GM19239 (cell line): ENCODE measurements at regions not wholly inside any gene's neighbourhood (a gene's known extent, or its start where the extent isn't known, plus 50 kb on each side); places are given as distances from the start of the nearest gene placed in this dataset.
A peak's percentile ranks its signal among the peaks of the same experiment; 100 is the strongest.

Source experiments
- DNase-seq: peaks from one replicate; pipeline ENCODE4 v3.0.0; 2011; ENCODE audit warnings: low spot score; ENCODE audit not compliant: insufficient read length
- FAIRE-seq: peaks from 2 replicates; lab custom pipeline; 2011; peaks lifted over from hg19 to GRCh38; lab: Jason Lieb, UNC

DNA sequence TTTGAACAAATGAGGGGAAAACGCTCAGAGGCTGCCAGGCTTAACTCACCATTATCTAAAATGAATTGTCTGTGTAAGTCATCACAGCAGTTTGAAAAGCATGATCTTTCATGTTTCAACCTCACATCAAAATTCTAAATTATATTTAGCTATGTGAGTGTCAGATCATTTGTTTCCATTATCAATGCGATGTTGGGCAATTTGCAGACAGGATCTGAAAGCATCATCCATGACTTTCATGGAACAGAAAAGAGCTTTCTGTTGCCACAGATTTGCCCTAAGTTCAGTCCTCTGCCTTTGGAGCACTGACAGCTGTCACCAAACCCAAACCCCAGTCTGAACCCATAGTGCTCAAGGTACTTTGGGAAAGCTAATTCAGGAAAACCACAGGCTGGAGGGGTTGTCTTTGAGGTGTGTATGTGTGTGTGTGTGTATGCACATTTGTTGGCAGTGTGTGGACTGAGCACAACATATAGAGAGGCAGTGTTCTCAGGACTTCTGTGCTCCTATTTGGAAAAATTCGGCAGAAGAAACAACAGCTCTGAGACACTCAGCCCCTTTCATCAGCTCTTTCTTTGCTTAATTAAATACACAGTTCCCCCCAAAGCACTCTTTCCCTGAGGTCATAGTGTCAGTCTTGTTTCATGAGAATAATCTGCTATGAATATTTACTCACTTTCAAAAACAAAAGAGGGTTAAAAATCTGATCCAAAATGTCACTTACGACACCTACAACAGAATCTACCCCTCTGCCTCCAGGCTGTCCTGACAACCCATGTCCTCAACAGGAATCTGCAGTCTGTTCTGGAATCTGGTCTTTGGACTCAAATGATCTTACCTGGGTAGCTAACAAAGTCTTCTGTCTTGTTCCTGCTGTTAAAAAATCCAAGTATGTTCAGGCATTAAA, 188.5 kb upstream of the KLF14 start:
- FAIRE-seq (no peak), DNase-seq (no peak)

DNA sequence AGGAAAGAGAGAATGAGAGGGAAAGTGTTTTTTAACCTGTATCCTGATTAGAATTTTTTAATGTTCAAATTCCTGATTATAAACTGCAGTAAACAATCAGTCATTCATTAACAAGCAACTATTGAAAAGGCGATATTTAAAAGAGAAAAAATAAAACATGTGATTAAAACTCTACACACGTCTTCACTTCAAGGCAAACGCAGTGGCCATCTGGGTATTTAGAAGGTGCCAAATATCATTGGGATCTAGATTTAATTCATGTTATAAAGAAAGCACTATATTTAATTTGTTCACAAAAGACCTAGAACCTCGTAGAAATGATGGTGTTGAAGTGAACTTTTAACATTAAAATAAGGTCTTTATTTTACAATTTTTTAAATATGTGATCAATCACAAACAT, 189.4 kb upstream of the KLF14 start:
- FAIRE-seq, result no peak

DNA sequence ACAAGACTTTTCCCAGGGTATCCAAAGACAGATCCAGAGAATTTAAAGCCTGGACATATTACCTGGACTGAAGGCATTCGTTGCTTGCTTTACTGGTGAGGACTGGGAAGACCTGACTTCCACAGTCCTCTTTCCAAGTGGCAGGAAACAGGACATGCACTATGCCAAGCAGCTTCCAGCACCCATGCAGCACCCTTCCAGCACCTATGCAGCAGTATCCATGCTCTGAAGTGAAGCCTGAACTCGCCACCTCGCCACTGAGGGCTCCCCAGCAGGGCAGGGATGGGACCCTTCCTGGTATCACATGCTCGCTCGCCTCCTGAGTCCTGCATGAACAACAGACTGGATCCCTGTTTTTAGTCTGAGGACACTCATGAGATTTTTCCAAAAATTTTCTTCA, 189.9 kb upstream of the KLF14 start:
- DNase-seq (no peak), FAIRE-seq (no peak)

More for the DNA sequence above, 189.4 kb upstream of the KLF14 start:
- DNase-seq, result no peak

DNA sequence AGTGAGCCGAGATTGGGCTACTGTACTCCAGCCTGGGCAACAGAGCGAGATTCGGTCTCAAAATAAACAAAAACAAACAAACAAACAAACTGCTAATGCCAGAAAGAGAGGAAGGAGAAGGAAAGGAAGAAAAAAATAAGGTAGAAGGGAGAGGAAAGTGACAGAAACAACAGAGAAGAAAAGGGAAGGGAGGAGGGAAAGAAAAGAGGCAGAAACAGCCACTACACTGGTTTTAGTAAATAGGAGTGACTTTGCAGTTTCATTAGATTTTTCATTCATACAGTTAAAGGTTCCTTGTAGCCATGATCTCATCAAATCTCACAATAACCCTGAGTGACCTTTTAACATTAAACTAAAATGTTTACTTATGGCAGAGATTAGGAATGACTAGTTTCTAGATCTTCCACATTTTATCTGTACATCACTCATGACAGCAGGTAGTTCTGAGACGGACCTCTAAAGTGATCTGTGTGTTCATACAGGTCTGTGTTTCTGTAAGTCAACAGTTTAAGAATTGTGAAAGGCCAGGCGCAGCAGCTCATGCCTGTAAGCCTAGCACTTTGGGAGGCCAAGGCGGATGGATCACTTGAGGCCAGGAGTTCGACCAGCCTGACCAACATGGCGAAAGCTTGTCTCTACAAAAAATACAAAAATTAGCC, 191.3 kb upstream of the KLF14 start:
- DNase-seq (no peak), FAIRE-seq (no peak)

DNA sequence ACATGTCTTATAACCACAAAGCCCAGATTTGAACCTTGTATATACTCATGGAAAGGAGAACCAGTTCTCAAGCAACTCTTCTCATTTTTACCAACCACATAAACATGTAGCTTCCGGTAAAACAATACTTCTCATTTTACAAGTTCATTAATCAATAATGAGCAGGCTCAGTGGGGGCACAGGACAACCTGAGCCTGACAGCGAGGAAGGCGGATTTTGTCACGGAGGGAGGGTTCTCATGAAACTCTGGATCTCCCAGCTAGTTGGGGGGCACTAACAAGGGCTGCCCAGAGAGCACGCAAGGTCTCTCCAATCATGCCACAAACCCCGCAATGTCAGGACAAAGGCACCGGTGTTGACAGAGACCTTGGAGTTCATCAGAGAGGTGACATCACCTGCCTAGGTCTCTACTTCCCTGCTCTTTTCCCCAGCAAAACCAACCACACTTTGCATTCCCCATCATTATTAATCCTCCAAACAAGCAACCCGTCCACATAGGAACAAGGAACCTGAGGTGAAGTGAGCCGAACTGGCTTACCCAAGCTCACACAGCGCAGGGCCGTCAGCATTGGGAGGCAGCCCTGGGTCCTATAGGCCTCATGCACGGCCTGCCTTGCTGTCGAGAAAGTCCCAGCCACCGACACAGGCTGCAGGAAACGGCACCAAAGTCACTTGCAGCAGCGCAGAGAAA, 192.1 kb upstream of the KLF14 start:
- FAIRE-seq (no peak), DNase-seq (no peak)

DNA sequence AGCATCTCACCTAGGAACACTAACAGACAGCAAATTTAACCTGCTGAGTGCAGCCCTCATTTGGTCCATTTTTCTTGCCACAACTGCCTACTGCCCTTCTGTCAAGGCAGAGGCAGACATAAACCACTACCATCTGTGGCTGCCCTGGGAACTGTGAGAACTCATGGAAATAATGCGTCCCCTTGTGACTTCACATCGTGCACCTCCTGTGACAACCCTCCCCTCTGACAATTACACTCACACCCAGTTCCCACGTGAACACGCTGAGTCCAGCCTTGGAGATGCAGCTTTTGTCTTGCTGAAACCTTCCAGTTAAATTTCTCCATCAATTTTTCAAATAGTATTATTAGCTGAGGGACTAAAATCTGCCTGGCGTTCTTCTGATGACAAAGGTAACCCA, 193.1 kb upstream of the KLF14 start:
- FAIRE-seq (no peak), DNase-seq (no peak)

DNA sequence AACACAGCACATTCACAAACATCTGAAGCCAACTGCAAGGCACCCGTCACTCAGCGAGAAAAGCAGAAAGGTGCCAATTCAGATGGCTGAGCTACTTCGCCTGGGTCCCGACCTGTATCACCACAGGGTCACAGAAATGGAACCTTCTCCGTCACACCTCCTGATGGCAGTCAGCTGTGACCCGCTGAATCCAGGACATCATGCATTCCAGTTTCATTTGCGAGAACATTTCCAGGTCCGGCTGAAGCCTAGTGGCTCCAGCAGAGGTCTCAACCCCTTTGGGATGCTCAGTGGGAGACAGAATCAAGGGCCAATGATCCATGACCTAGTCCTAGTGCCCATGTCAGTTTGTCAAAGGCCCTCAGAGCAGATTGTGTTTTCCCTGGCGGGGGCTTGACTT, 193.6 kb upstream of the KLF14 start:
- FAIRE-seq, result no peak
- no peak for DNase-seq

DNA sequence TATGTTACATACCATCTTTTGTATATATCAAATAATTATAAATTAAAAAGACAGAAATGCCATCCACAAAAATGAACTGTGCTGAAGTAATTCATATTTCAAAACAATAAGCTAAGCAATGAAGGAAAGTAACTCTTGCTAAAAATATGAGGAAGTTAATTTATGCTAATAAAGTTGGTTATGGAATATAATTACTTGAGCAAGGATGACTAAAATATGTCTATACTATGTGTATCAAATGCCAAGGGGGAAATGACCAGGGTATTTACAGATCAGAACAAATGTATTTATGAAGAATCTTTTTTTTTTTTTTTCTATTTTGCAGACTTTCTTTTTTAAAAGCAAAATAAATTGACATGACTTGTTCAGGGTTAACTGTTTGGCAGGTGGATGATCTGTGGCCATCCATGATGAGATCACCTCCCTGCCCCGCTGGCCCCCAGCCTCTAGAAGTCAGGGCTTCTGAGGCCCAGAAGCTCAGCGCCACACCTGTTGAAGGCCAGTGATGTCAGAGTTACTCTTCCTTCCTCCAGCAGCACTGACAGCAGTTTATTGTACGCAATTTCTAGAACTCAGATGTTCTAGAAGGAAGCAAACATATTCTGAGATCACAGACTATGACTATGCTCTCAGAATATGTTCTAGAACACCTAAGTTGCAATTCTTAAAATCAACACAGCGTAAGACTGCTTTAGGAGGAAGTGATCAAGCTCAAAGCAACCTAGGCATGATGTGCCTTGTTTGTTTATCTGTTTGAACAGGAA, 196.1 kb upstream of the KLF14 start:
- FAIRE-seq, result peak; percentile 11
- DNase-seq, result no peak

DNA sequence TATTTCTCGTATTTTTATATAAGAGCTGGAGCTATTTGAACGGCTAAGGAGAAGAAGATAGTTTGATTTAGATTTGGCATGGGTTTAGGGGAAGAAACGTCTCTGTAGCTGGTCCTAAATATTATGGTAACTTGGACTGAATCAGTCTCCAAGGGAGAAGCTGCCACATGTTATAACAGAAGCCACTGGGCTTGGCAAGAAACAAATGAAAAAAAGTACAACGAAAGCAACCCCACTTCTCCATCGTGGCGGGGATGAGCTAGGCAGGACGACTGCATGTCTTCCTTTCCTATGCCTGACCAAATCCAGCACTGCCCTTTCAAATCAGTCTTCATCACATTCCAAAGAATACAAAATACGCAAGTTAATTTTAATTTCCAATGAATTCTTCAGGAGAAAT, 196.7 kb upstream of the KLF14 start:
- FAIRE-seq, result no peak

DNA sequence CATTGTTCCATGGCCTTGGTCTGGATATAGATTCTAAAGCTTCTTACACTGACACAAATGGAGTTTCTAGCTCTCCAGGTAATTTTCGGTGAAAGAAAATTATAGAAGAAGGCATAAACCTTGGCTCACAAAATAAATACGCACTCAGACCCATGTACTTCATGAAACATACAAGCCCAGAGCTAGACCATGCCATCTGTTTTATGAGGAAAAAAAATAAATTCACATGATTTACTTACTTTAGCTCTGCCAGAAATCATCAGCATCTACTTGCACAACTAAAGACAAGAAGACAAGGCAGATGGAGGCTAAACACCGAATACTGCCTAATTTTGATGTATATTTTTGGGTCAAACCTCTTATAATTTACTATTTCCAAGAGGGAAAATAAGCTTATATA, 197.4 kb upstream of the KLF14 start:
- DNase-seq, result no peak
- FAIRE-seq, result no peak

More for the DNA sequence above, 196.7 kb upstream of the KLF14 start:
- DNase-seq, result no peak

DNA sequence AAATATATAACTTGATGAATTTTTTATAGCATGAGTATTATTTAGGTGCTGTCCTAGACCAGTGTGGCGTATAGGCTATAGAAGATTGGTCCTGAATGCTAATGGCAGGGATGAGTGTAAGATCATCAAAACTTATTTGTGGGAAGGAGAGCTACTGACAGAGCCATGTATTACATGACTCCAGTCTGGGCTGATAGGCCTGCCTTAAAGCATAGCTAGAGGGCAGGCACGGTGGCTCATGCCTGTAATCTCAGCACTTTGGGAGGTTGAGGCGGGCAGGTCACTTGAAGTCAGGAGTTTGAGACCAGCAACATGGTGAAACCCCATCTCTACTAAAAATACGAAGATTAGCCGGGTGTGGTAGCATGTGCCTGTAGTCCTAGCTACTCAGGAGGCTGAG, 198.1 kb upstream of the KLF14 start:
- FAIRE-seq, result no peak

DNA sequence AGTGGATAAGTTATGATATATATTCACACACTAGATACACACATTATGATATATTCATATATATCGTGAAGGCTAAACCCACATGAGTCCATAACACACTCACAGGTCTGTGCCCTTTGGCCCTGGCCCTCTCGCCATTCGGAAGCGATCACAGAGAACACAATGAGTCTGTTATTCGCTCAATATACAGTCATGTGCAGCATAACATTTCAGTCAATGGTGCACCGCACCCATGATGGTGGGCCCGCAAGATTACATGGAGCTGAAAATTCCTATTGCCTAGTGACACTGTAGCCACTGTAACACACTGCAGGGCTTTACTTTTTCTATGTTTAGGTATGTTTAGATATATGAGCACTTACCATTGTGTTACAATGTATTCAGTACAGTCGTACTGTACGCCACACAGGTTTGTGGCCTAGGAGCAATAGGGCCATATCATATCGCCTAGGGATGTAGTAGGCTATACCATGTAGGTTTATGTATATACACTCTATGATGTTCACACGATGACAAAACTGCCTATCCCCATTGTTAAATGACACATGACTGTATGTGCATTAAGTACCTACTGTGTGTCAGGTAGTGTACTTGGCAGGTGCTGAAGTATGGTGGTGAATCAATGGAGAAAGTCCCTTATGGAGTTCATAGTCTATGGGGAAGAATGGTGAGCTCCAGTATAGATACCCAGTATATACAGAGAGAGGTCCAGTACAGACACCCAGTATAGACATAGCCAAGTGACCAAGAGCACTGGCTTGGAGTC, 198.8 kb upstream of the KLF14 start:
- DNase-seq (no peak), FAIRE-seq (no peak)

More for the DNA sequence above, 198.1 kb upstream of the KLF14 start:
- no peak for DNase-seq

DNA sequence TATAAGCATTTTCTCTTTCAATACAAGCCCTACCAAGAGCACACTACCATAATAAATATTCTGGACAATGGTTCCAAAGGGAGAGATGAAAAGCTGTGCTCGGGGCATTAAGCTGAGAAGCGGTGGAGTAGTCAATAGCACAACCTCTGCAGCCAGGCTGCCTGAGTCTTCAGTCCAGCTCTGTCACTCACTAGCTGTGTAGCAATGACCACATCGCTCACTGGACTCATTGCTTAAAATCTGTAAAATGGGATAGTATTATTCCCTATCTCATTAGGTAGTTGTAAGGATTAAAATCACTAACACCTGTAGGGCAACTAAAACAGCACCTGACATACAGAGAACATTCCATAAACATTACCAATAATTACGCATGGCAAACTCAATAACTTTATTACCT, 199.9 kb upstream of the KLF14 start:
- DNase-seq (no peak), FAIRE-seq (no peak)

DNA sequence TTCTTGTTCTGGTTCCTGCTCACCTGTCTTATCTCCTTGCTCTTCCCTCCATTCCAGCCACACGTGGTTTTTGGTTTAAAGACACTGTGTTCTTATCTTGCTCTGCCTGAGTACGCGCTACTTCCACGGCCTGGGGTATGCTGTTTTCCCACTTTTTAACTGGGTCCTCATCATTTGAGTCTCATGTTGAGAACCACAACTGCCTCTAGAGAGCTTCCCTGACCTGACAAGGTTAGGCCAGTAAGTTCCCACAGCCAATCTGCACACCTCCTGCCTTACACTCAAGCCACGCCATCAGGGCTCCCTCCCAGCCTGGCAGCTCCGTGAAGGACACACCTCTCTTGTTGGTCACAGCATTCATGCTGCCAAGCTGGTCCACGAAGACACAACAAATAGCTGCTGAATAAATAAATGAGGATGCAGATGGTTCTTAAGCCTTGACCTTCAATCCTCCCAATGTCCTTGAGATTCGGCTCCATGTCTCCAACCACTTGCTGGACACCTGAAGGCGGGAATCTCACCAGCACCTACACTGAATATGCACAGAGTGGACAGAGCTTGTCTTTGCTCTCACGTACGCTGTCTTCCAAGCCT, 201.7 kb upstream of the KLF14 start:
- no peak for FAIRE-seq
- no peak for DNase-seq

DNA sequence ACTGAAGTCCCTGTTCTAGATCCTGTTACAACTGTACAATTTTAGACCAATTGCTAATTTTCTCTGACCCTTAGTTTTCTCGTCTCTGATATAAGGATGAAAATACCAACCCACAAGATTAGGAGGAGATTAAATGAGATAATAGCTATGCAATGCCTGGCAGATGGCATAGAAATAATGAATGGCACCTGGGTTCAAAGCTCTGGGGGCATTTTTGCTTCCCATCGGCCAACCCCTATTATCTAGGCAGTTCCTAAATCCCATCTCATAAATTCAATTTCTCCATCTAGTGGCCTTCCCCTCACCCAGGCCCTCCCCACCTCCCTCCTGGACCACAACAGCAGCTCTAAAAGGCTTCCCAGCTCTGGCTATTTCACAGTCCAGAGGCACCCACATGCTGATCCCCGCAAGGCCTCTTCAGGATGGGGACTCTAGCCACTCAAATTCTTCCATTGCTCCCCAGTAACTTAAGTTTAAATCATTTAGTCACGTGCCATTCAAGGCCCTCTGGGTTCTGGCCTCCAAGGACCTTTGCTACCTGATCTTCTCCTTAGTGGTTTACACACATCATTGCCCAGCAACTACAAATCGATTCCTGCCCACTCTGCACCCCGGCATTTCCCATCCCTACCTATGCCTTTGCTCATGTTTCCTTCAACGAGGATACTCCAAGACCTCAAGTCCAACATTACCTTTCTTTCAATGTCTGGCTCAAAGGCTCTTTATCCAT, 202.4 kb upstream of the KLF14 start:
- no peak for FAIRE-seq
- DNase-seq, result no peak

DNA sequence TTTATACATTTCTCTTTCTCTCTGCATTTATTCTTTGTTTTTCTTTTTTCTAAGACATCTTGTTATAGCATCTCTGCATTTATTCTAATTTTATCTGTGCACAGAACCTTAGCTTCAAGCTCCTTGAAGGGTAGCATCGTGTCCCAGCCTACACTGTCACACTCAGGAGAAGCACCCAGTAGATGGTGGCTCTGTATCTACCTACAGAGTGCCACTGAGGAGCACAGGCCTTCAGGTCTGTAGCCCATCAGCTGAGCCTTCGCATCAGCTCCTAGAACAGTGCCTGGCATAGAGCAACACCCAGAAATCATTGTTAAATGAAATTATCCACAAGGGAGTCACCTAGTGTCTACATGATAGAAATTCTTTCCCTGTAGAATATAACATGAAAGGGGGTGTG, 203.0 kb upstream of the KLF14 start:
- FAIRE-seq (no peak), DNase-seq (no peak)

DNA sequence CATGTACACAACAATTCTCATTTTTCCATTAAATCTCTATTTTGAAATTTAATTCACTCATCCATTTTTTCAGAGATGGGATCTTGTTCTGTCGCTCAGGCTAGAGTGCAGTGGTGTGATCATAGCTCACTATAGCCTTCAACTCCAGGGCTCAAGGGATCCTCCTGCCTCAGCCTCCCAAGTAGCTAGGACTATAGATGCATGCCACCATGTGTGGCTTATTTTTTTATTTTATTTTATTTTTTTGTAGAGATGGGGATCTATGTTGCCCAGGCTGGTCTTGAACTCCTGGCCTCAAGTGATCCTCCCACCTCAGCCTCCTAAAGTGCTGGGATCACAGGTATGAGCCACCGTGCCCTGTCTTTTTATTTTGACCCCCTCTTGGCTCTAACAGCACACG, 203.8 kb upstream of the KLF14 start:
- FAIRE-seq (no peak), DNase-seq (no peak)

DNA sequence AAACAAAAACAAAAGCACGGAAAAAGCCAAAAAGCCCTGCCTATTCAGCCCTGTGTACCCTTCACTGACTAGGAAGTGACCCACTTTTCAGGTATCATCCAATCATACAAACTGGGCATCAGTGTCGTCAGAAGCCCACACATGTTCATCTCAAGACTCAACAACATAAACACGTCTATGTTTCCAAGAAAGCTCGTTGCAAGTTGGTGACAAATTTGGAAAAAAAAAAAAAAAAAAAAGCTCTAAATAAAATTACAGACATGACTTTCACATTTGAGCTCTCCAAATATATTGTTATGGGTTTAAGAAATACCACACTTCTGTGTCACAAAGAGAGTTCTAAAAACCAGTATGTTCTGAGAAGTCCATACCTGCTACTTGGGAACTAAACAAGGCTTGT, 204.7 kb upstream of the KLF14 start:
- FAIRE-seq, result no peak
- no peak for DNase-seq
